ENCODE measurements at regions not wholly inside any gene's neighbourhood (a gene's known extent, or its start where the extent isn't known, plus 50 kb on each side); places are given as distances from the start of the nearest gene placed in this dataset.

GRCh38 chr4:77332696-77333270 lies 175.8 kb downstream of the CCNG2 start:
- TF ChIP-seq CTCF (IDR thresholded peaks at IDR 0.05; ENCODE audit: borderline replicate concordance, insufficient read depth, low read depth, low read length): no peak
- no peak overlapping the region for H3K4me3 ChIP-seq (ENCODE audit: low read depth, low read length)

- H3K4me3 ChIP-seq (ENCODE audit: low read depth, low read length): no peak overlapping the region
- TF ChIP-seq CTCF (IDR thresholded peaks at IDR 0.05; ENCODE audit: borderline replicate concordance, insufficient read depth, low read depth, low read length): no peak
Observed at GRCh38 chr4:77336411-77337142, 179.6 kb downstream of the CCNG2 start.

- H3K4me3 ChIP-seq (ENCODE audit: low read depth, low read length): no peak overlapping the region
- no peak for TF ChIP-seq CTCF (IDR thresholded peaks at IDR 0.05; ENCODE audit: borderline replicate concordance, insufficient read depth, low read depth, low read length)
Observed at GRCh38 chr4:77342170-77342810, 185.3 kb downstream of the CCNG2 start.

GRCh38 chr4:77344001-77344400 lies 187.0 kb downstream of the CCNG2 start:
- H3K4me3 ChIP-seq (ENCODE audit: low read depth, low read length): no peak overlapping the region
- no peak for TF ChIP-seq CTCF (IDR thresholded peaks at IDR 0.05; ENCODE audit: borderline replicate concordance, insufficient read depth, low read depth, low read length)

- TF ChIP-seq CTCF (IDR thresholded peaks at IDR 0.05; ENCODE audit: borderline replicate concordance, insufficient read depth, low read depth, low read length): no peak
- H3K4me3 ChIP-seq (ENCODE audit: low read depth, low read length): no peak overlapping the region
Observed at GRCh38 chr4:77344784-77345183, 187.8 kb downstream of the CCNG2 start.

GRCh38 chr4:77347351-77347966 lies 190.5 kb downstream of the CCNG2 start:
- TF ChIP-seq CTCF (IDR thresholded peaks at IDR 0.05; ENCODE audit: borderline replicate concordance, insufficient read depth, low read depth, low read length): no peak
- H3K4me3 ChIP-seq (ENCODE audit: low read depth, low read length): no peak overlapping the region
